Fibroblast of pulmonary artery (primary cell): ENCODE measurements at regions not wholly inside any gene's neighbourhood (a gene's known extent, or its start where the extent isn't known, plus 50 kb on each side); places are given as distances from the start of the nearest gene placed in this dataset.

Experiments used
- DNase-seq: peaks from one replicate; pipeline ENCODE4 v3.0.0-alpha.2; 2010; ENCODE audit warnings: low read depth
- H3K4me3 ChIP-seq: replicated peaks from 2 replicates; pipeline ENCODE4 v1.5.1; 2011; ENCODE audit warnings: low read depth, mild to moderate bottlenecking, control low read depth, low read length, moderate library complexity
- TF ChIP-seq, protein P1 (sequence below): IDR thresholded peaks from 2 replicates; pipeline ENCODE4 v1.5.1; 2011; ENCODE audit warnings: mild to moderate bottlenecking, control low read depth, low read length, inconsistent platforms; ENCODE audit errors: missing control alignments

DNA sequence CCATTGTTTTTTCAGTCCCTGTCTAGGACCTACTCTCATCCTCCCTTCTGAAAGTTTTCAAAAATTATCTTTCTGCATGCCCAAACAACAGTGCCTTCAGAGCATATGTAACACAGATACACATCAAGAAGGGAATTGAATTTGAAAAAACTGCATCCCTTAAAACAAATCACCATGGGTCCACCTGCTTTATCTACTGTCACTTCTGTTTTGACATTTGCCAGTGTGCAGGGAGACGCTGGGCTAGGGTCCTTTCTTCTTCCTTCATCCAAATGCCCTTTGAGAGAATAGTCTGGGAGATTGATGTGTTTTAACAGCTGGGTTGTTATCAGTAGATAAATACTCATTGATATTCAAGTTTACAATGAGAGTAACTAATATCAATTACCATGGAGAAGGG, 1630.1 kb downstream of the MAT2B start:
- TF ChIP-seq, protein P1, sequence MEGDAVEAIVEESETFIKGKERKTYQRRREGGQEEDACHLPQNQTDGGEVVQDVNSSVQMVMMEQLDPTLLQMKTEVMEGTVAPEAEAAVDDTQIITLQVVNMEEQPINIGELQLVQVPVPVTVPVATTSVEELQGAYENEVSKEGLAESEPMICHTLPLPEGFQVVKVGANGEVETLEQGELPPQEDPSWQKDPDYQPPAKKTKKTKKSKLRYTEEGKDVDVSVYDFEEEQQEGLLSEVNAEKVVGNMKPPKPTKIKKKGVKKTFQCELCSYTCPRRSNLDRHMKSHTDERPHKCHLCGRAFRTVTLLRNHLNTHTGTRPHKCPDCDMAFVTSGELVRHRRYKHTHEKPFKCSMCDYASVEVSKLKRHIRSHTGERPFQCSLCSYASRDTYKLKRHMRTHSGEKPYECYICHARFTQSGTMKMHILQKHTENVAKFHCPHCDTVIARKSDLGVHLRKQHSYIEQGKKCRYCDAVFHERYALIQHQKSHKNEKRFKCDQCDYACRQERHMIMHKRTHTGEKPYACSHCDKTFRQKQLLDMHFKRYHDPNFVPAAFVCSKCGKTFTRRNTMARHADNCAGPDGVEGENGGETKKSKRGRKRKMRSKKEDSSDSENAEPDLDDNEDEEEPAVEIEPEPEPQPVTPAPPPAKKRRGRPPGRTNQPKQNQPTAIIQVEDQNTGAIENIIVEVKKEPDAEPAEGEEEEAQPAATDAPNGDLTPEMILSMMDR, result no peak

DNA sequence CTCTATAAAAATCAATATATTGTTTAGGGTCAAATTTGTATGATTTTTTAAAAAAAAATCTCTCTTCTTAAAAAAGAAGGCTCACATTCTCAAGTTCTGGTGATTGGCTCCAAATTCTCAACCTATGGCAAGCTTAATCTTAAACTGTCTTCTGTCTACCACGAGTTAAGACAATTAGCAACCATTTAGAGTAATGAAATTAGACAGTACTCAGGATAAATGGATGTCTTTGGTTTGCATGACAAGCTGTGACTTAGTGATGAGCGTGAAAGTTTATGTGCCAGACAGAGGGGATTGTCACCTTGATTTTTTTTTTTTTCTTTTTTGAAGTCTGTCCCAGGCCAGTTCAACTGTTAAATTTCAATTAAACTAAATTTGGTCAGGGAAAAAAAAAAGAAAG, 1632.3 kb downstream of the MAT2B start:
- TF ChIP-seq, protein P1, result no peak
- no peak for DNase-seq
- H3K4me3 ChIP-seq, result no peak overlapping the region

More for the DNA sequence above, 1630.1 kb downstream of the MAT2B start:
- no peak for DNase-seq
- H3K4me3 ChIP-seq, result no peak overlapping the region

DNA sequence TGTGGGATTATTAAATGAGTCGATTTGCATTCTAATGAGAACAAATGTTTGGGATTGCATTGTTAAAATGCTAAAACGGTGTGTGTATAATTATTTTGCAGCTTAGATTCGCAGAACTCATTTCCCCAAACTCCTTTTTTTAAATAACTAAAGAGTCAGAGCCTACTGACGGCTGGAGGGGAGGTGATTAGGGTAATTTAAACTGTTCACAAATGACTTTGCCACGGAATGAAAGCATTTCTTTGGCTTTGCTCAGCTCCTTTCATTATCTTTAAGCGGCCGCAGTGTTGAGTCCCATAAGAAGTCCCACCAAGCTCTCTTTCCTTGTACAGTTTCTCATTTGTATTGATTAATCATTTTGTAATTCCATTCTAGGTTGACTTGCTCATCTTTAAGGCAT, 1632.8 kb downstream of the MAT2B start:
- H3K4me3 ChIP-seq, result no peak overlapping the region
- no peak for DNase-seq

DNA sequence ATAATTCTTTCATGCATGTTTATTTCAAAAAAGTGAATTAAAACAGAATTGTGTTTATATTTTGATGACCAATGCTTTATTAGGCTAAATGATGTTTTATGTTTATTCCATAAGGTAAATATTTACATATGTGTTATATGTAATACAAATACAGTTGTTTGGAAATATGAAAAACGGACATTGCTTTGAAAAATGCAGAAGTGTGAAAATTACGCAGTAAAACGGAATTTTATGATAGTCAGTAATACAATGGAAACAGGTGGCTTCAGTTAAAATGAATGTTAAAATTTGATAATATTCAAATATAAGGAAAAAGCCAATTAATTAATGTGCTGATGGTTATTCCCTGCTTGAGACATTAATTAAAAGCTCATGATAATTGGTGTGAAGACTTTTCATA, 1633.8 kb downstream of the MAT2B start:
- no peak overlapping the region for H3K4me3 ChIP-seq
- TF ChIP-seq, protein P1, result no peak
- no peak for DNase-seq

More for the DNA sequence above, 1632.8 kb downstream of the MAT2B start:
- TF ChIP-seq, protein P1, result no peak

DNA sequence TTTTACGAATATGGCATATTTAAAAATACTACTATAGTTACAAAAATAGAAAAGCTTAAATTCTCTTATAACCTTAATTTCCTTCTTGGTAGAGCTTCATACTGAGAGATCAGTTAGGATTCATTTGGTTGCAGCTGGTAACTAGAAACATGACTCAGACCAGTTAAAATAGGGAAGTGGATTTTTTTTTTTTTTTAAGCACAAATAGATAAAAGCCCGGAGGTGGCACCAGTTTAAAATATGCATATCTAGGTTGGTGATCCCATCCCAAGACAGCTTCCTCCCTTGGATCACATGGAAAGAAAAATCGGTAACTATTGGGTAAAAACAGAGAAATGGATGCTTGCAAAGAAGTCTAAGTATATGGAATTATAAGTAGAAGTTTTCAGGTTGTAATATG, 1634.3 kb downstream of the MAT2B start:
- TF ChIP-seq, protein P1, result no peak
- no peak for DNase-seq

DNA sequence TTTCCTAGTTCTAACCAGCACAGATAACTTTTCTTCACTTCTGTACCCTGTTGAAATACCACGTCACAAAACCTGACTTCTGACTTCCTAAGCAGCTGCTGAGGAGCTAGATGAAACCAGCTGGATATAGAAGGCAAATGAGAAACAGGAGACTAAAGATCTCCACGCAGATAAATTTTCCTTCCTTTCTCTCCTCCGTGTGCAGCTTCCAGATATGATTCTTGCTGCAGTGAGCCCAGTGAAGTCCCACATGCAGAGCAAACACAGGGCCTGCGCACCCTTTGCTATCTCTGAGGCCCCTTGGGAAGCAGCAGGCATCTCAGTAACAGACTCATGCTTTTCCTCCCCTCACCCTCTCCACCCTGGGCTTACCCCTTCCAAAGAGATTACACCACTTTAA, 1638.3 kb downstream of the MAT2B start:
- TF ChIP-seq, protein P1, result no peak
- no peak overlapping the region for H3K4me3 ChIP-seq
- DNase-seq, result no peak

More for the DNA sequence above, 1634.3 kb downstream of the MAT2B start:
- H3K4me3 ChIP-seq, result no peak overlapping the region

DNA sequence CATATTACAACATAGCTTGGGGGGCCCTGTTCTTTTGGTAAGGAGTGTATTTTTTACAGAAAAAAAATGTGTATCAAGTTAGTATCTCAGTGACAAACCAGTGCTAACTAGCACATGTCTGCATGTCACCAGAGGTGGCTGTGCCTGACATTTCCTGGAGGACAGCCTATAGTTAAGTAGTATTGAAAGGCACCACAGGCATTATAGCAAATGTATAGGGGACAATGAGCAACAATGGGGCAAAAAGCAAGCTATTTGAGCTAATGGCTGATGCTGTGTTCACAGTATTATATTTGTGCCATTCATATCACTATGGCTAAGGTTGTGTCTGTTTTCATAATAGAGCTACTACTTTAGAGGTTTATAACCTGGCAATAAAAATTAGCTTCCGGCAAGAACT, 1644.0 kb downstream of the MAT2B start:
- TF ChIP-seq, protein P1, result no peak
- DNase-seq, result no peak
- no peak overlapping the region for H3K4me3 ChIP-seq
